Activated CD4-positive, alpha-beta memory T cell treated with anti-CD3 and anti-CD28 coated beads, Interleukin-2, amount 10 ng/mL, durations not matched to agents 7 days and 5 days (primary cell): ENCODE measurements at regions not wholly inside any gene's neighbourhood (a gene's known extent, or its start where the extent isn't known, plus 50 kb on each side); places are given as distances from the start of the nearest gene placed in this dataset.

Experiments used
- CTCF ChIA-PET: fragments of 350-600 bp; sonication (Branson Sonifier 250); formaldehyde crosslinking; loops from one replicate; lab custom pipeline; 2021; ENCODE audit warnings: antibody characterized with exemption, inconsistent platforms; lab: Charles Lee
- POLR2A ChIA-PET: fragments of 350-600 bp; sonication (Branson Sonifier 250); formaldehyde crosslinking; loops from one replicate; lab custom pipeline; 2021; ENCODE audit warnings: antibody characterized with exemption; lab: Charles Lee
- DNase-seq: peaks from one replicate; pipeline ENCODE4 v3.0.0-alpha.2; 2020
- H3K27ac Mint-ChIP-seq: one replicate; pipeline ENCODE4 v1.8.0; 2021; ENCODE audit warnings: mild to moderate bottlenecking, mixed read lengths
- H3K27me3 Mint-ChIP-seq: one replicate; pipeline ENCODE4 v1.8.0; 2021; ENCODE audit warnings: mixed read lengths
- H3K36me3 Mint-ChIP-seq: one replicate; pipeline ENCODE4 v1.8.0; 2021; ENCODE audit warnings: low read depth, mixed read lengths
- H3K4me1 Mint-ChIP-seq: one replicate; pipeline ENCODE4 v1.8.0; 2021; ENCODE audit warnings: mixed read lengths
- H3K4me3 Mint-ChIP-seq: one replicate; pipeline ENCODE4 v1.8.0; 2021; ENCODE audit warnings: mild to moderate bottlenecking, mixed read lengths
- H3K9me3 Mint-ChIP-seq: one replicate; pipeline ENCODE4 v1.8.0; 2021; ENCODE audit warnings: mixed read lengths

DNA sequence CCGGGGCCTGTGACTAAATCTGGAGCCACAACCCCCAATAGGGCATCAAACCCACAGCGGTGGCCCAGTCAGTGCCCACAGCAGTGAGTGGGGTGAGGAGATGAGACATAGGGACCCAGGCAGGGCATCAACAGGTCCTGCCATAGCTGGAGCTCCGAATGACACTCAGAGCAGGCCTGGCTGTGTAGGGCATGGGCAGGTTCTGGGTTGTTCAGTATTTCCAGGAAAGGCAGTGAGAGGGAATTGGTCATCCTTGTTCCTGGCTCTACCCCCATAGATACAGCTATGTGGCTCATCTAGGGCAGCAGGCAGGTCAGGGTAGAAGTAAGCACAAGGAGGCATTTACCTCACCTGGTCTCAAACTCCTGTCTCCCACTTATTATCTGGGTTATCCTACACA lies 126.6 kb downstream of the BUD13 start:
- CTCF ChIA-PET = no interaction called here
- POLR2A ChIA-PET = no interaction called here
- no peak for DNase-seq

DNA sequence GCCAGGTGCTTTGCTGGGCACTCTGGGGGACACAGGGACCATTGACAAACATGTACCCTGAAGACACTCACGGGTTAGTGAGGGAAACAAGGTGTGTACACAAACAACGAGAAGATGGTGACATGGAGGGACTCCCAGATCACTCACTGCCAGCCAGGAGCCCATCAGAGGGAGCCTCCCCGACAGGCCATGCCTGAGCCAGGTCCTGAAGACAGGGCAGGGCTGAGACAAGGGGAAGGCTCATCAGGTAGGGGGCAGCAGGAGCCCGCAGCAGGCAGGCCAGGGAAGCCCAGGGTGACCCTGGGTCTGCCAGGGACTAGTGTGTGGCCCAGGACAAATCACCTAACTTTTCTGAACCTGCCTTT lies 127.9 kb downstream of the BUD13 start:
- Mint-ChIP-seq H3K4me3 (no peak overlapping the region), H3K27me3 (no peaks in the 10 kb centered on the region), H3K36me3 (no peaks in the 10 kb centered on the region), H3K4me1 (no peaks in the 10 kb centered on the region), H3K9me3 (no peaks in the 10 kb centered on the region), H3K27ac (no peak overlapping the region)
- DNase-seq = no peak
- POLR2A ChIA-PET = no interaction called here
- CTCF ChIA-PET = no interaction called here

More for the DNA sequence above, 126.6 kb downstream of the BUD13 start:
- Mint-ChIP-seq H3K9me3 (no peaks in the 10 kb centered on the region), H3K36me3 (no peaks in the 10 kb centered on the region), H3K27me3 (peaks cover 3% of the 10 kb centered on the region), H3K27ac (no peak overlapping the region), H3K4me1 (no peaks in the 10 kb centered on the region), H3K4me3 (no peak overlapping the region)

DNA sequence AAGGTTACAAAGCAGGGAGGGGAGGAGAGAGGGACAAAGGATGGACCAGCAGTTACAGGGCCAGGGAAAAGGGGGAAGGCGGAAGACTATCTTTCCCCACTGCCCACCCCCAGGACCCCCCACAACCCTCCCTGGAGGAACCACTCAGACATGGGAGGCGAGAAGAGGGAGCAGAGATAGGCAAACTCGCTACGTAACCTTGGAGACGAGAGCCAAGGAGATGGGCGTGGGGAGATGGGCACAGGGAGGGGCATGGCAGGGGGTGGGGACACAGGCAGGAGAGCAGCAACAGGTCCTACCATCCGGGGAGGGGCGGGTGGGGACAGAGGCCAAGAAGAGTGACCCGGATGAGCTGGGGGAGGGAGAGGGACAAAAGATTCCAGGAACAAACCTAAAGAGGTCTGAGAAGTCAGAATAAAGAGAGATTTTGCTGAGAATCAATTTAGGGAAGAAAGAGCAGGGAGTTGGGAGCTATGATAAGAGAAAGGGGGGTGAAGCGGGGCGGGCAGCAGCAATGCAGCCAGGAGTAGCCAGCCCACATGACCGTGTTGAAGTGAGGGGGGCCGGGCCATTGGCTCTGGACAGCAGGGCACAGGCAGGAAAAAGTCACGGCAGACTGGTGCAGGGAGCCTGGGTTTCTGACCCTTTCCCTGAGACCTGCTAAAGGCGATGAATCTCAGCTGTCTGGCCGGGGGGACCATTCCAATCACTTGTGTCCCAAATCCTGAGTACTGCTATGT lies 128.4 kb downstream of the BUD13 start:
- POLR2A ChIA-PET = no interaction called here
- no peaks in the 10 kb centered on the region for H3K9me3 Mint-ChIP-seq
- no peak overlapping the region for H3K27ac Mint-ChIP-seq
- no peaks in the 10 kb centered on the region for H3K27me3 Mint-ChIP-seq
- H3K36me3 Mint-ChIP-seq = no peaks in the 10 kb centered on the region
- CTCF ChIA-PET = no interaction called here
- H3K4me1 Mint-ChIP-seq = no peaks in the 10 kb centered on the region
- no peak overlapping the region for H3K4me3 Mint-ChIP-seq
- no peak for DNase-seq

DNA sequence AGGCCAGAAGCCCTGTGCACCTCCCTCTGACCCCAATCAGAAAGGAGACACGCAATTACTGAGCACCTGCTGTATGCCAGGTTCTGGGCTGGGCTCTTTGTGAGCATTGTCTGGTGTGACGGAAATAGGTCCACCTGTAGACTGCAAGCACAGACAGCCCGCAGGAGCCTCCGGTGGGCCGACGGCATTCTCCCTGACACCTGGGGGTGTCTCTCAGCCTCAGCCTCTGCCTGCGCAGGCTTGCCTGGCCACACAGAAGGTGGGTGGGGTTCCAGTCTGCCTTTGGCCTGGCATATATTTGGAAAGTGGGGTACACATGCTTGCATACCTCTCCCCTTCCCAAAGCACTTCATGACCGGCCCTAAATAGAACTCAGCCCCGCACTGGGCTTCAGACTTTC lies 129.3 kb downstream of the BUD13 start:
- Mint-ChIP-seq H3K27ac (no peak overlapping the region), H3K4me1 (no peaks in the 10 kb centered on the region), H3K9me3 (no peaks in the 10 kb centered on the region), H3K36me3 (no peaks in the 10 kb centered on the region), H3K27me3 (no peaks in the 10 kb centered on the region), H3K4me3 (no peak overlapping the region)
- CTCF ChIA-PET = no interaction called here
- POLR2A ChIA-PET = no interaction called here
- no peak for DNase-seq

DNA sequence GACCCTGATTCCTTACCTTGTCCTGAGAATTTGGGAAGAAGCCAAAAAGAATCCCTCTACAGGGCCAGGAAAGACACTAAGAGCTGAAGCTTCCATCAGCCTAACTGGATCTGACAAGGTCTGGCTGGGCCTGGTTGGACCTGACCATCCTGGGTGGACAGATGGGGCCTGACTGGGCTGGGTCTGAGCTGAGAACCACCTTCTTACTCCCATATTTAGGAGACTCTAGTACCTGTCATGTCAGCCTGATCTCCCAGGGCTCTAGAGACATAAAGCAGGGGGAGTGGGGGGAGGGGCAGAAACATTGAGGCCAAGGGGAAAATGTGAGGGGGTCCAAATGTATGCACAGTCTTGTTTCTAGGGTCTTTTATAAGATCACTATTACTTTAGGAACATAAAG lies 129.9 kb downstream of the BUD13 start:
- no peak for DNase-seq

DNA sequence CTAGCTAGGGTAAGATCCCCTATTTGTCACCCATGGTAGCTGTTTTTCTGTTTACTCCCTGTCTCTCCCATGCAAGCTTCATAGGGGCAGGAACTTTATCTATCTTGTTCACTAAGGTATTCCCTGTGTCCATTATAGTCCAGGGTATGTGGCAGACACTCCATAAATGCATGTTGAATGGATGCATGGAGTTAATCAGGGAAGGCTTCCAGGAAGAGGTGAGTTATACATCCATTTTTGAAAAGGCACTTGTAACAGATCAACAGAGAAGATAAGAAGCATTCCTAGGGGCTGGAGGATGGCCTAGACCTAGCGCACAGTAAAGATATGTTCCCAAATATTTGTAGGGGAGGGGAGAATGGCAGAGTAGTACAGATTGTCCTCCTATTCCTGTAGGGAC lies 130.3 kb downstream of the BUD13 start:
- H3K4me3 Mint-ChIP-seq = no peak overlapping the region
- POLR2A ChIA-PET = no interaction called here
- CTCF ChIA-PET = interaction anchor here (1.2 to 2.4 kb wide), 4 partner anchors 7 to 187 kb away, joined by 3 to 12 read pairs (median 8); no protein-coding TSS in a partner anchor
- DNase-seq = no peak
- no peaks in the 10 kb centered on the region for H3K27me3 Mint-ChIP-seq
- no peaks in the 10 kb centered on the region for H3K9me3 Mint-ChIP-seq
- no peaks in the 10 kb centered on the region for H3K36me3 Mint-ChIP-seq
- H3K4me1 Mint-ChIP-seq = no peaks in the 10 kb centered on the region
- no peak overlapping the region for H3K27ac Mint-ChIP-seq

More for the DNA sequence above, 129.9 kb downstream of the BUD13 start:
- H3K36me3 Mint-ChIP-seq = no peaks in the 10 kb centered on the region
- H3K27me3 Mint-ChIP-seq = no peaks in the 10 kb centered on the region
- no peak overlapping the region for H3K4me3 Mint-ChIP-seq
- CTCF ChIA-PET = interaction anchor here (2.0 to 2.4 kb wide), 2 partner anchors 7 to 129 kb away, joined by 7 to 12 read pairs; no protein-coding TSS in a partner anchor
- POLR2A ChIA-PET = no interaction called here
- H3K4me1 Mint-ChIP-seq = no peaks in the 10 kb centered on the region
- no peaks in the 10 kb centered on the region for H3K9me3 Mint-ChIP-seq
- no peak overlapping the region for H3K27ac Mint-ChIP-seq

DNA sequence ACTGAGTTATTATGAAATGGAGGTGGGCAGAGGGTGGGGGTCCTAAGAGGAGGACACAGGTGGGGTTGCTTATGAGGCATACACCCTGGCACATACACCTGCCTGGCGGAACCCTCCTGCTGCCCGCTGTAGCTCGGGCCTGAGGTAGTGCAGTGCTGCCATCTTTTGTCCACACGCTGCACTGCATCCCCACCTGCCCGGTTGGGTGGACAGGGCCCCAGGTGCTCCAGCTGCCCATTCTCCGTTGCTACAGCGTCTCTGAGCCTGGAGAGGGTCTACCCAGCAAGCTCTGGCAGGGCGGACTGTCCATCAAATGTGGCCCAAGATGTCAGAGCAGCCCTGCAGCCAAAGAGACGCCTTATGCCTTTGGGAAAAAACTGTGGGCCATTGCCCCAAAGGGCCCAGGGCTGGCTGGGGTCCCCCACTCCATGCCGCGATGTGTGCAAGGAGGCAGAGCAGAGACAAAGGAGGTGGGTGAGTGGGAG lies 131.2 kb downstream of the BUD13 start:
- ChIA-PET CTCF (interaction anchor here (0.6 to 2.4 kb wide), 9 partner anchors 8 to 186 kb away, joined by 3 to 12 read pairs (median 4); no protein-coding TSS in a partner anchor), POLR2A (no interaction called here)
- no peaks in the 10 kb centered on the region for H3K9me3 Mint-ChIP-seq
- no peaks in the 10 kb centered on the region for H3K27me3 Mint-ChIP-seq
- no peaks in the 10 kb centered on the region for H3K36me3 Mint-ChIP-seq
- H3K4me1 Mint-ChIP-seq = no peaks in the 10 kb centered on the region
- peak; percentile 34 for DNase-seq
- no peak overlapping the region for H3K4me3 Mint-ChIP-seq
- H3K27ac Mint-ChIP-seq = no peak overlapping the region

DNA sequence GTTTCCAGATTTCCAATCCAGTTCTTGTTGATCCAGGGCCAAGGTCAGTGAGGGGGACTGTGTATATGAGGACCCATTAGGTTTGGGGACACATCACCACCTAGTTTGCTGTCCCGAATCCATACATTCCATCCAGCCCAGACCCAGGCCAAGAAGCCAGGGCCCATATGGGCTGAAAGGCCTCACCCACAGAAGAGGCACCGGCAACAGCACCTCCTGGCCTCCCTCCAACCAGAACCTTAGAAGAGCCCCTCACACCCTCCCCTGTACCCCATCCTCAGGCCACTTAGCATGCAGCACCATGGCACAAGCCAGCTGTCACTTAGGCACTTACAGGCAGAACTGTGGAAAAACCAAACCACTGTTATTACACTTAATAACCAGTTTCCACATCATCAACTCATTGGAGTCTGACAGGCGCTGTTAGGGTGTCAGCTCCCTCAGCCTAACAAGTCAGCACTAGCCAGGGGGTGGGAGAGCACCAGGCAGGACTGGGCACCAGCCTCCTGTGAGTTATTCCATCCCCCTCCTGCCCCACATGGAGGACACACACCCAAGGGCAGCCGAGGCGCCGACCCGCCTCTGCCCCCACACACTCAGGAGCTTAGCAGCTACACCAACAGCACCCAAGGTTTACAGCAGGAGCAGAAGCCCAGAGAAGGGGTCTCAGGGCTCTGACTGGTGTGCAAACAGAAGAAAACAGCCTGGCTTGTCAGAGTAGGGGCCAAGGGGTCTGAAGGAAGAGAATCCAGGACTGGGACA lies 132.0 kb downstream of the BUD13 start:
- DNase-seq = no peak
- Mint-ChIP-seq H3K4me3 (no peak overlapping the region), H3K27ac (no peak overlapping the region), H3K9me3 (no peaks in the 10 kb centered on the region), H3K4me1 (no peaks in the 10 kb centered on the region), H3K36me3 (no peaks in the 10 kb centered on the region), H3K27me3 (no peaks in the 10 kb centered on the region)
- ChIA-PET CTCF (interaction anchor here (0.6 to 2.4 kb wide), 6 partner anchors 9 to 186 kb away, joined by 3 to 12 read pairs (median 6); no protein-coding TSS in a partner anchor), POLR2A (no interaction called here)

DNA sequence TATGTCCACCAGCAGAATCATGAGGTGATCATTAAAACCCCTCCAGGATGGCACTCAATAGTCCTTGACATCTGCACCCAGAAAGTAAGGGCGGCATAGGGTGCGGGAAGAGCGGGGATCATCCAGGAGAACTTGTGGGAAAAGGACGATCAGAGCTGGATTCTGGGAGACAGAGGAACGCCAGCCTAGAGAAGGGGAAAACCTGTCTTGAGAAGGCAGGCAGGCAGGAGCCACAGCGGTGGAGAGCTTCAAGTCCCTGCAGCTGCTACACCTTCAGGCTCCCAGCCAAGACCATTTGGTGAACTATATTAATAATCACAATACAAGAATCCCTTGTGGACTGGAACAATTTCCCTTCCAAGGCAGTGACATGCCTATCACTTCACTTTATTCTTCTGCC lies 134.3 kb downstream of the BUD13 start:
- H3K4me3 Mint-ChIP-seq = no peak overlapping the region
- H3K27ac Mint-ChIP-seq = no peak overlapping the region
- H3K4me1 Mint-ChIP-seq = no peaks in the 10 kb centered on the region
- ChIA-PET POLR2A (no interaction called here), CTCF (no interaction called here)
- no peaks in the 10 kb centered on the region for H3K9me3 Mint-ChIP-seq
- no peaks in the 10 kb centered on the region for H3K27me3 Mint-ChIP-seq
- no peak for DNase-seq
- H3K36me3 Mint-ChIP-seq = no peaks in the 10 kb centered on the region

DNA sequence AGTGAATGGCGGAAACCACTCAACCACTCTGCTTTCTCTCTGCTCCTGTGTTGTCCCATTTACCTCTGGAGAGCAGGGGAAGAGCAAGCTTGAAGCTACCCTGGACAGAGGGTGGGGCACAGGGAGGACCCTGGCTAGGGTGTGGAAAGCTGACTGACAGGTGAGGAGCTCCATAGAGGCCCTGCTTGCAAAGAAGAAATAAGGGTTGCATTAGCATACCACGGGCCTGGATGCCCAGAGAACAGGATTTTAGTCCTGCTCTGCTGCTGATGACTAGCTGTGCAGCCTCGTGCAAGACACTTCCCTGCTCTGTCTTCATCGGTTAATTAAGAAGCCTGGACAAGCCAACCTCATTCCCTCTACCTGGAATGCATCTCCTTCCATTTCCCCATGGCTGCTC lies 135.0 kb downstream of the BUD13 start:
- Mint-ChIP-seq H3K9me3 (no peaks in the 10 kb centered on the region), H3K36me3 (no peaks in the 10 kb centered on the region), H3K27ac (no peak overlapping the region), H3K4me1 (no peaks in the 10 kb centered on the region), H3K4me3 (no peak overlapping the region), H3K27me3 (no peaks in the 10 kb centered on the region)
- no peak for DNase-seq
- ChIA-PET POLR2A (no interaction called here), CTCF (no interaction called here)

DNA sequence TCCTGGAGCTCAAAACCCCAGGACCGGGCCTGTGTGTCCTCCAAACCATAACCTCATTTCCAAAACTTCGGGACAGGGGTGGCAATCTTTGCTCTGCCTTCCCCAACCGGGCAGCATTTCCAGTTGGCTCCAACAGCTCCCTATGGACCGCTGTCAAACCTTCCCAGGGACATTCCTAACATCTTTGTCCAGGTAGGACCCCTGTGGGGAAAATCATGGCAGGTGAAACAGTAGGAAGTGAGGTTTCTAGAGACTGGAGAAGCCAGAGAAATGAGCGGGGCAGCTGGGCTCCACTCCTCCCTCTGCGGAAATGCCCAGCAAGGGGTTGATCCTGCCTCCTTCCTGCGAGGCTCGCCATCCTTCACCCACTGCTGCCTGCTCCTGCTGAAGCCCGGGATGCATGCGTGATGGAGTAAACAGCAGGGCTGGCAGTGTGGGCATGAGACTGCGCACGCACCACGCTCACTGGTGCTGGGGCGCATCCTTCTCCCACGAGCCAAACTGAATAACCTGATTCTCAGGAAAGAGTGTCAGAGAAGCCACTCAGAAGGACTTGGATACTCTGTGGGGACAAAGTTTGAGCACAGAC lies 136.4 kb downstream of the BUD13 start:
- Mint-ChIP-seq H3K27me3 (peaks cover 2% of the 10 kb centered on the region), H3K9me3 (no peaks in the 10 kb centered on the region), H3K4me1 (no peaks in the 10 kb centered on the region), H3K27ac (no peak overlapping the region), H3K4me3 (no peak overlapping the region), H3K36me3 (no peaks in the 10 kb centered on the region)
- no peak for DNase-seq
- CTCF ChIA-PET = no interaction called here
- POLR2A ChIA-PET = no interaction called here

DNA sequence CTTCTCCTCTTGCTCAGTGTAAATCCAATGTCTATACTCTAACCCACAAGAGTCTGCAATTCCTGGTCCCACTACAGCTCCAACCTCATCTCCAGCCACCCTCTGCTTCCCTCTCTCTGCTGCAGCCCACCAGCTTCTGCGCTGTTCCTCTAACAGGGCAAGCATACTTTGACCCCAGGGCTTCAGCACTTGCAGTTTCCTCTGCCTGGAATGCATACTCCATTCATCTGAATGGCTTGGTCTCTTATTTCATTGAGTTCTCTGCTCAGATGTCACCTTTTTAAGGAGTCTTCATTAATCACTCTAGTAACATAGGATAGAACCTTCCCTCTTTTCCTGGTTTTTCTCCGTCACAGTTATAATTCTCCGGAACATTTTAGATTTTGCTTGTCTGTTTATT lies 141.6 kb downstream of the BUD13 start:
- ChIA-PET CTCF (no interaction called here), POLR2A (no interaction called here)
- no peak overlapping the region for H3K4me3 Mint-ChIP-seq
- no peak for DNase-seq
- H3K36me3 Mint-ChIP-seq = no peaks in the 10 kb centered on the region
- no peaks in the 10 kb centered on the region for H3K9me3 Mint-ChIP-seq
- H3K27me3 Mint-ChIP-seq = peaks cover 15% of the 10 kb centered on the region
- no peak overlapping the region for H3K27ac Mint-ChIP-seq
- H3K4me1 Mint-ChIP-seq = no peaks in the 10 kb centered on the region

DNA sequence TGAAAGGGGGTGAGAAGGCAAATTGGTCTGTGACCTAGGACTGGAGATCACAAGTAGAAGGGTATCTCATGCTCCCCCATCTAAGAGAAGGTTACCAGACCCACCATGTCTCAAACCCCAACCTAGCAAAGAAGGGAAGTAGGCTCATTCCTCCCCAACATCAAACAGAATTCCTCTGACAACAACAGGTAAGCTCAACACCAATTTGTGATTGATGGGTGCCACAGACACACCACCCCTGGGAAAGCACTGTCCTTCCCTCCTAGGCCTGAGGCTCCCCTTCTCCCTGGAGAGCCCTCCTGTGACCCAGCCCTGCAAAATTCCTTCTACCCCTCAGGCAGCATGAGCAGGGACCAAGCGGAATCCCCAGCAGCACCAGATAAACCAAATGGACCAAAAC lies 154.3 kb downstream of the BUD13 start:
- DNase-seq = no peak
- H3K9me3 Mint-ChIP-seq = no peaks in the 10 kb centered on the region
- H3K36me3 Mint-ChIP-seq = no peaks in the 10 kb centered on the region
- no peak overlapping the region for H3K4me3 Mint-ChIP-seq
- H3K4me1 Mint-ChIP-seq = no peaks in the 10 kb centered on the region
- ChIA-PET CTCF (no interaction called here), POLR2A (no interaction called here)
- H3K27me3 Mint-ChIP-seq = peaks cover 9% of the 10 kb centered on the region
- no peak overlapping the region for H3K27ac Mint-ChIP-seq
